ENCODE measurements at regions not wholly inside any gene's neighbourhood (a gene's known extent, or its start where the extent isn't known, plus 50 kb on each side); places are given as distances from the start of the nearest gene placed in this dataset.

DNA sequence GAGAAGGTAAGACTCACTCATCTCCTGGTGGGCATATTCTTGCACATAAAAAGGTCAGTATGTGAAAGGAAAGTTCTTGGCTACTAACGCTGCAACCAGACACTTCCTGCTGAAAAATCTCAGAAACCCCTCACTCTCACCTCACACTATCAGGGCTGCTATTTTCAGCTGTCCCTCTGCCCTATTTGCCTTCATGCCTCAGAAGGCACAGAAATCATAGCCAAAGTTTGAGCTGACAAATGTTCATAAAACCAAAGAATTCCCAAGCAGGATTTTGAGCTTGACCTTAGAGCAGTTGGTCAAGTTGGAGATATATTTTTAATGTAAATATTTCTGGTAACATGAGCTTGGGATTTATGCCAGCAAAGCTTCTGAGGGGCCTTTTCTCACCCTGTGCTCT lies 806.2 kb downstream of the MAFB start:
- no peaks in the 10 kb centered on the region for H3K36me3 Mint-ChIP-seq
- Histone ChIP-seq H3K27me3 (ENCODE audit: control insufficient read depth in 2 of 2, insufficient read depth in 2 of 2, low read length in 2 of 2) (peaks cover 0 to 2% of the 10 kb centered on the region in 2 donors), H3K27ac (ENCODE audit: low read depth in 1 of 2, low read length in 2 of 2) (no peak overlapping the region), H3K4me1 (ENCODE audit: control insufficient read depth in 1 of 2, insufficient read depth in 2 of 2, low read length in 2 of 2) (peaks cover 0 to 3% of the 10 kb centered on the region in 2 donors), H4K20me1 (ENCODE audit: insufficient read depth, low read length) (no peaks in the 10 kb centered on the region), H3K4me3 (replicated peaks in 1 of 3; ENCODE audit: low read depth in 2 of 3, low read length in 3 of 3) (no peak overlapping the region), H2AFZ (ENCODE audit: insufficient read depth, low read depth, low read length, poor library complexity, severe bottlenecking) (no peak overlapping the region), H3K36me3 (replicated peaks in 1 of 2; ENCODE audit: control insufficient read depth in 1 of 2, insufficient read depth in 2 of 2, low read length in 2 of 2) (no peaks in the 10 kb centered on the region), H3K9me3 (replicated peaks in 1 of 2; ENCODE audit: control insufficient read depth in 1 of 2, insufficient read depth in 1 of 2, low read length in 2 of 2) (no peaks in the 10 kb centered on the region), H3K9ac (ENCODE audit: insufficient read depth, low read length, poor library complexity, severe bottlenecking) (no peak overlapping the region), H3K4me2 (replicated peaks; ENCODE audit: extremely low read depth, low read length, poor library complexity, severe bottlenecking) (no peak overlapping the region), H3K79me2 (ENCODE audit: insufficient read depth, low read length) (no peaks in the 10 kb centered on the region)
- no CpG with 5 or more reads among the region's 1 CpG for WGBS (ENCODE audit: insufficient coverage)
- peaks cover 0 to 3% (median 0%) of the 10 kb centered on the region in 7 donors for H3K9me3 Mint-ChIP-seq
- H3K27ac Mint-ChIP-seq = no peak overlapping the region
- no peak for DNase-seq
- H3K27me3 Mint-ChIP-seq (ENCODE audit: low read depth in 3 of 3) = peaks cover 2 to 6% (median 2%) of the 10 kb centered on the region in 3 donors
- H3K4me3 Mint-ChIP-seq = no peak overlapping the region
- intact Hi-C loops (cut with micrococcal nuclease) = loop anchor here (10.0 kb wide), 1 partner anchor 812 kb away; no protein-coding TSS in a partner anchor
- H3K4me1 Mint-ChIP-seq = peaks cover 6% of the 10 kb centered on the region
- TF ChIP-seq, protein P1, sequence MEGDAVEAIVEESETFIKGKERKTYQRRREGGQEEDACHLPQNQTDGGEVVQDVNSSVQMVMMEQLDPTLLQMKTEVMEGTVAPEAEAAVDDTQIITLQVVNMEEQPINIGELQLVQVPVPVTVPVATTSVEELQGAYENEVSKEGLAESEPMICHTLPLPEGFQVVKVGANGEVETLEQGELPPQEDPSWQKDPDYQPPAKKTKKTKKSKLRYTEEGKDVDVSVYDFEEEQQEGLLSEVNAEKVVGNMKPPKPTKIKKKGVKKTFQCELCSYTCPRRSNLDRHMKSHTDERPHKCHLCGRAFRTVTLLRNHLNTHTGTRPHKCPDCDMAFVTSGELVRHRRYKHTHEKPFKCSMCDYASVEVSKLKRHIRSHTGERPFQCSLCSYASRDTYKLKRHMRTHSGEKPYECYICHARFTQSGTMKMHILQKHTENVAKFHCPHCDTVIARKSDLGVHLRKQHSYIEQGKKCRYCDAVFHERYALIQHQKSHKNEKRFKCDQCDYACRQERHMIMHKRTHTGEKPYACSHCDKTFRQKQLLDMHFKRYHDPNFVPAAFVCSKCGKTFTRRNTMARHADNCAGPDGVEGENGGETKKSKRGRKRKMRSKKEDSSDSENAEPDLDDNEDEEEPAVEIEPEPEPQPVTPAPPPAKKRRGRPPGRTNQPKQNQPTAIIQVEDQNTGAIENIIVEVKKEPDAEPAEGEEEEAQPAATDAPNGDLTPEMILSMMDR (IDR thresholded peaks at IDR 0.05) = no peak

DNA sequence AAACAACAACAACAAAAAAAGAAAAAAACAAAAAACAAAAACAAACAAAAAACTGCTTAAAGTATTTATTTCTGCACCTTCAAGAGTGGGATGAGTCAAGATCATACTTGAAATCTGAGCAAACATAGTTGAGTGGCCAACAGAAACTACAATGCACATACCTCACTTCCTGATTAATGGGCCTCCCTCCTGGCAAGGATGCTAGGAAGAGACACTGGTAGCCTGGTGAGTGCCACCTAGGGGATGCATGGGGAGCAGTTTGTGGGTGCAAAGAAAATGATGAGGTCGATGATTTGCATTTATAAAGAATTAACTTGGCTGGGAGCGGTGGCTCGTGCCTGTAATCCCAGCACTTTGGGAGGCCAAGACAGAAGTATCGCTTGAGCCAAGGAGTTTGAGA lies 808.1 kb downstream of the MAFB start:
- H3K27me3 ChIP-seq (ENCODE audit: control insufficient read depth in 2 of 2, insufficient read depth in 2 of 2, low read length in 2 of 2) = peaks cover 0 to 2% of the 10 kb centered on the region in 2 donors
- no peaks in the 10 kb centered on the region for H3K9me3 ChIP-seq (replicated peaks in 1 of 2; ENCODE audit: control insufficient read depth in 1 of 2, insufficient read depth in 1 of 2, low read length in 2 of 2)
- H3K4me3 ChIP-seq (replicated peaks in 1 of 3; ENCODE audit: low read depth in 2 of 3, low read length in 3 of 3) = no peak overlapping the region
- no peak for DNase-seq
- intact Hi-C loops (cut with micrococcal nuclease) = loop anchor here (10.0 kb wide), 1 partner anchor 814 kb away; no protein-coding TSS in a partner anchor
- no peak overlapping the region for H3K27ac Mint-ChIP-seq
- no peaks in the 10 kb centered on the region for H3K36me3 Mint-ChIP-seq
- H3K36me3 ChIP-seq (replicated peaks in 1 of 2; ENCODE audit: control insufficient read depth in 1 of 2, insufficient read depth in 2 of 2, low read length in 2 of 2) = no peaks in the 10 kb centered on the region
- no peak overlapping the region for H3K4me3 Mint-ChIP-seq
- no peaks in the 10 kb centered on the region for H3K4me1 Mint-ChIP-seq
- H3K79me2 ChIP-seq (ENCODE audit: insufficient read depth, low read length) = no peaks in the 10 kb centered on the region
- WGBS (ENCODE audit: insufficient coverage) = 100% methylated on average over 2 of the region's 4 CpGs
- H3K4me2 ChIP-seq (replicated peaks; ENCODE audit: extremely low read depth, low read length, poor library complexity, severe bottlenecking) = no peak overlapping the region
- TF ChIP-seq, protein P1 (IDR thresholded peaks at IDR 0.05) = no peak
- H3K27me3 Mint-ChIP-seq (ENCODE audit: low read depth in 3 of 3) = peaks cover 2 to 5% (median 4%) of the 10 kb centered on the region in 3 donors
- no peaks in the 10 kb centered on the region for H4K20me1 ChIP-seq (ENCODE audit: insufficient read depth, low read length)
- no peaks in the 10 kb centered on the region for H3K4me1 ChIP-seq (ENCODE audit: control insufficient read depth in 1 of 2, insufficient read depth in 2 of 2, low read length in 2 of 2)
- no peak overlapping the region for H2AFZ ChIP-seq (ENCODE audit: insufficient read depth, low read depth, low read length, poor library complexity, severe bottlenecking)
- H3K9ac ChIP-seq (ENCODE audit: insufficient read depth, low read length, poor library complexity, severe bottlenecking) = no peak overlapping the region
- H3K27ac ChIP-seq (ENCODE audit: low read depth in 1 of 2, low read length in 2 of 2) = no peak overlapping the region
- peaks cover 0 to 3% (median 0%) of the 10 kb centered on the region in 7 donors for H3K9me3 Mint-ChIP-seq
